Activated naive CD4-positive, alpha-beta T cell treated with anti-CD3 and anti-CD28 coated beads, Interleukin-2, amount 10 ng/mL, durations not matched to agents 7 days and 5 days (primary cell): ENCODE measurements at regions not wholly inside any gene's neighbourhood (a gene's known extent, or its start where the extent isn't known, plus 50 kb on each side); places are given as distances from the start of the nearest gene placed in this dataset.

ENCODE experiments used
- CTCF ChIA-PET: fragments of 350-600 bp; sonication (Branson Sonifier 250); formaldehyde crosslinking; loops from one replicate; lab custom pipeline; 2021; ENCODE audit warnings: antibody characterized with exemption; lab: Charles Lee
- DNase-seq: peaks from one replicate; pipeline ENCODE4 v3.0.0-alpha.2; 2020
- H3K27ac Mint-ChIP-seq: one replicate; pipeline ENCODE4 v1.8.0; 2021; ENCODE audit warnings: mild to moderate bottlenecking, moderate library complexity, mixed read lengths
- H3K27me3 Mint-ChIP-seq: one replicate; pipeline ENCODE4 v1.8.0; 2021; ENCODE audit warnings: mild to moderate bottlenecking, mixed read lengths
- H3K36me3 Mint-ChIP-seq: one replicate; pipeline ENCODE4 v1.8.0; 2021; ENCODE audit warnings: mixed read lengths
- H3K4me1 Mint-ChIP-seq: one replicate; pipeline ENCODE4 v1.8.0; 2021; ENCODE audit warnings: mixed read lengths
- H3K4me3 Mint-ChIP-seq: one replicate; pipeline ENCODE4 v1.8.0; 2021; ENCODE audit warnings: mild to moderate bottlenecking, moderate library complexity, mixed read lengths
- H3K9me3 Mint-ChIP-seq: one replicate; pipeline ENCODE4 v1.8.0; 2021; ENCODE audit warnings: mixed read lengths

DNA sequence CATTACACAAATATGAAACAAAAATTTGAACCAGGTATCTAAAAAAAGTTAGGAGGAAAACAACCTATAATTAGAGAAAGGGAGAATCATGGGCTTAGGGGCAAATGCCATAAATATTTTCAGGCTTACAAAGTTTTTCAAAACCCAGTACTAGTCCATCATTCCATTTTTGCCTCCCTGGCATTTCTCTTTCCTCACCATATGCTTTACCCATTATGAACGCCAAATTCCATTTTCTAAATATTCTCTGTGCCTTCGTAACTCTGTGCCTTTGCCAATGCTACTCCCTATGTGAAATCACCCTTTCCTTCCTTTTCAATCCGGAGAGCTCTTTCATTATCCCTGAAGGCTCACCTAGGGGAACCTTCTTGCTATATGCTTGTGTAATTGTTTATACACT, 434.1 kb downstream of the ZSWIM6 start:
- Mint-ChIP-seq H3K27me3 (no peaks in the 10 kb centered on the region), H3K9me3 (no peaks in the 10 kb centered on the region), H3K27ac (no peak overlapping the region), H3K4me3 (no peak overlapping the region), H3K36me3 (no peaks in the 10 kb centered on the region), H3K4me1 (no peaks in the 10 kb centered on the region)
- DNase-seq, result no peak
- CTCF ChIA-PET, result no interaction called here

DNA sequence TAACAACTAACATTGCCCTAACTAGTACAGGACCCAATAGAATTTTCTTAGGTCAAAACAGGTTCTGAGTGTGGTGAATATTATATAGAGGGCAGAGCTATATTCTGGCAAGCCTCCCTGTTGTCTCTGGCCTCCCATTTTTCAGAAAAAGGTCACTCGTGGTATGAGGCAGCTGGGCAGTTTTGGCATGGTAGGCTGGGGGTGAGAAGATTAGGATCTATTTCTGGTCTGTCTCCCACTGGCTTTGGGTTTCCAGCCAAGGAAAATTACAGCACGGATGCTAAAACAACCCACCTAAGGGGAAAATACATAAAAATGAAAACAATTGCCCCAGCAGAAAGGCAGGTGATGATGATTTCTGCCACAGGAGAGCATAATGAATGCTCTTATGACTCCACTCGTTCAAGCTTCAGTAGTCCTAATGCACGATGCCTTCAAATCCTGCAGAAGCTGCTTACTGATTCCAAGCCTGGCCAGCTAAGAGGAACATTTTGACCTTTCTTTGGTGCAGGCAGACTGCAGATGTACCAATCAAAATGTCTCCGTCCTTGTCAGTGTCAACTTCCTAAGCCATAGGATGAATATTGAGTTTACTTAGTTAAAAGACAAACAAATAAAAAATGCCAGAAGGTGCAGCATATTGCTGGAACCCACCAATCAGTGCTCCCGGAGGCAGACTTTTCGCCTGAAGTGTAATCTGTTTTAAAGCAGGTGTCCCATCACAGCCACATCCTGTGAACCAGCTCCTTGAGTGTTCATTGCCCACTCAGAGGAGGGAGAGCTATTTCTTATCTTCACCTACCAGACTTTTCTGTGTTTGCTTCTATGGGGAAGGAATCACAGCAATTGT, 435.4 kb downstream of the ZSWIM6 start:
- H3K4me1 Mint-ChIP-seq, result no peaks in the 10 kb centered on the region
- no peak overlapping the region for H3K4me3 Mint-ChIP-seq
- no peak overlapping the region for H3K27ac Mint-ChIP-seq
- no peaks in the 10 kb centered on the region for H3K36me3 Mint-ChIP-seq
- no peaks in the 10 kb centered on the region for H3K9me3 Mint-ChIP-seq
- H3K27me3 Mint-ChIP-seq, result no peaks in the 10 kb centered on the region
- CTCF ChIA-PET, result no interaction called here
- no peak for DNase-seq

DNA sequence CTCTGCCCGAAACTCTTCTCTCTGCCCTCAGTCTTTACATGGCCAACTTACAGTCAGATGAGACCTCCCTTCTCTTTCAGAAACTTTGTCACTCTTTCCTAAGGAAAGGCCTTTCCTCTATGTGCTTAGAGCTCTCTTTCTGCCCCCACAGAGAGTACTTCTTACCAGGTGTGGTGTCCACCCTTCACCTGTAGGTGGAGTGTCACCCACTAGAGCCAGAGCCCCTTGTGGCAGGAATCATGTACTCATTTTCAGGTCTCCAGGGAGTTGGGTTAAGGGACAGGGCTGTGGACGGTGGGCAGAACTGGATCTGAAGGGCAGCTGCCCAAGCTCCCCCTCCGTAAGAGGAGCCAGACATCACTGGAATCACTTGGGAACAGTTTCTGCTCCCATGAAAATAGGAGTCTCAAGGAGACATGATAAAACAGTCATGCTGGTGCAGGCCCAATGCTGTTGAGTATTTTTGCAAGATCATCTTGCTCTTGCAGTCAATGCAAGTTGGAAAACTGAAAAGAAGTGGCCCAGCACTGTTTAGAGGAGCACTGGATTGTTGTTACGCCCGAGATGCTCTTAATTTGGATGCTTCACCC, 436.7 kb downstream of the ZSWIM6 start:
- no peak for DNase-seq
- H3K27ac Mint-ChIP-seq, result no peak overlapping the region
- H3K27me3 Mint-ChIP-seq, result no peaks in the 10 kb centered on the region
- CTCF ChIA-PET, result no interaction called here
- no peaks in the 10 kb centered on the region for H3K9me3 Mint-ChIP-seq
- no peaks in the 10 kb centered on the region for H3K4me1 Mint-ChIP-seq
- no peak overlapping the region for H3K4me3 Mint-ChIP-seq
- no peaks in the 10 kb centered on the region for H3K36me3 Mint-ChIP-seq

DNA sequence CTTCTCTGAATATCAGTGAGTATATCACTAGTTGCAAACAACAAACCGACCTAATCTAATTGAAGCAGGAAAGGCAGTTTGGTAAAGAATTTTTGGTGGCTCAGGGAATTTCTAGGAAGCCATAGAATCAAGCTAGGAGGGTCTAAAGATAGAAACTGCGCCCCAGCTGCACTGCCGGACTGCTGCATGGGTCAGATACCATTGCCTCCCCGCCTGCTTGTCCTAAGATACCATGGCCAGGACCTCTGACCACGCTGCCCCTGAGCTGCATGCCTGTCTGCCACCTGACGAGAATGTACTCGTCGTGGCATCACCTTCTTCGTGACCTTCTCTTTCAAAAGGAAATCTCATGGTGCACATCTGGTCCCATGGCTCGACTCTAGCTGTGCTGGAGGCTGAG, 439.0 kb downstream of the ZSWIM6 start:
- CTCF ChIA-PET, result no interaction called here
- Mint-ChIP-seq H3K27ac (no peak overlapping the region), H3K4me3 (no peak overlapping the region), H3K27me3 (no peaks in the 10 kb centered on the region), H3K4me1 (no peaks in the 10 kb centered on the region), H3K9me3 (no peaks in the 10 kb centered on the region), H3K36me3 (no peaks in the 10 kb centered on the region)
- no peak for DNase-seq

DNA sequence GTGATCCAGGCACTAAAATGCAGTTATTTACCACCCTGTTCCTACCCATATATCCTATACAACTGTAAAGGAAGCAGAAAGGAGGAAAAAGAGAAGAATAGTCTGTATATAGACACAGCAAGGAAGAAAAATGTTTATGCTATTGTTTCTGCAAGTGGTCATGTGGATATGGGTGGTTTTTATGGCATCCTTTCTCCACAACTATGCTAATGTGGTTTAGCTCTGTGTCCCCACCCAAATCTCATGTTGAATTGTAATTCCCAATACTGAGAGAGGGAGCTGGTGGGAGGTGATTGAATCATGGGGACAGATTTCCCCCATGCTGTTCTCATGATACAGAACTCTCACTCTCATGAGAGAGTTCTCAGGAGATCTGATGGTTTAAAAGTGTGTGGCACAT, 439.8 kb downstream of the ZSWIM6 start:
- CTCF ChIA-PET, result no interaction called here
- H3K27me3 Mint-ChIP-seq, result no peaks in the 10 kb centered on the region
- H3K4me1 Mint-ChIP-seq, result no peaks in the 10 kb centered on the region
- DNase-seq, result no peak
- H3K36me3 Mint-ChIP-seq, result no peaks in the 10 kb centered on the region
- no peak overlapping the region for H3K4me3 Mint-ChIP-seq
- H3K27ac Mint-ChIP-seq, result no peak overlapping the region
- H3K9me3 Mint-ChIP-seq, result no peaks in the 10 kb centered on the region

DNA sequence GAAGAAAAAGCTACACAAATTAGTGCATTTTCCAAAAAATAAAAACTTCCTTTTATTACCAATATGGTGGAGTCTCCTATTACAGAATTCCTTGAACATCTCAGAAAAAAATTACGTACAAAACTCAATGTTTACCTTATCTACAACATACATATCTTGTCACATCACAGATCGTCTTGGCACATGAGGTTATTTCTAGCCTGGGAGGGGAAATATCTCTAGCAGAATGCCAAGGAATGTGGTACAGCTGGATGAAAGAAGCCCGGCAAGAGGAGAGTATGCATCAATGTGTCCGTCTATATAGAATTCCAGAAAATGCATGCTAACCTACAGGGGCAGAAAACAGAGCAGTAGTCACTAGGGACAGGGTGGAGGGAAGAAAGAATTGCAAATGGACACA, 443.8 kb downstream of the ZSWIM6 start:
- H3K4me1 Mint-ChIP-seq, result no peaks in the 10 kb centered on the region
- H3K4me3 Mint-ChIP-seq, result no peak overlapping the region
- CTCF ChIA-PET, result no interaction called here
- H3K27ac Mint-ChIP-seq, result no peak overlapping the region
- no peak for DNase-seq
- no peaks in the 10 kb centered on the region for H3K36me3 Mint-ChIP-seq
- no peaks in the 10 kb centered on the region for H3K9me3 Mint-ChIP-seq
- no peaks in the 10 kb centered on the region for H3K27me3 Mint-ChIP-seq

- Mint-ChIP-seq H3K4me1 (no peaks in the 10 kb centered on the region), H3K4me3 (no peak overlapping the region)
- CTCF ChIA-PET, result no interaction called here
Measured at GRCh38 chr5:61777292-61777691, 445.2 kb downstream of the ZSWIM6 start.

GRCh38 chr5:61779743-61780142, 447.7 kb downstream of the ZSWIM6 start:
- CTCF ChIA-PET, result no interaction called here
- no peak overlapping the region for H3K27ac Mint-ChIP-seq
- H3K36me3 Mint-ChIP-seq, result no peaks in the 10 kb centered on the region
- no peak overlapping the region for H3K4me3 Mint-ChIP-seq
- DNase-seq, result no peak
- H3K27me3 Mint-ChIP-seq, result no peaks in the 10 kb centered on the region
- no peaks in the 10 kb centered on the region for H3K4me1 Mint-ChIP-seq
- H3K9me3 Mint-ChIP-seq, result no peaks in the 10 kb centered on the region

More at GRCh38 chr5:61777292-61777691, 445.2 kb downstream of the ZSWIM6 start:
- DNase-seq, result no peak
- Mint-ChIP-seq H3K9me3 (no peaks in the 10 kb centered on the region), H3K27me3 (no peaks in the 10 kb centered on the region), H3K27ac (no peak overlapping the region), H3K36me3 (no peaks in the 10 kb centered on the region)

DNA sequence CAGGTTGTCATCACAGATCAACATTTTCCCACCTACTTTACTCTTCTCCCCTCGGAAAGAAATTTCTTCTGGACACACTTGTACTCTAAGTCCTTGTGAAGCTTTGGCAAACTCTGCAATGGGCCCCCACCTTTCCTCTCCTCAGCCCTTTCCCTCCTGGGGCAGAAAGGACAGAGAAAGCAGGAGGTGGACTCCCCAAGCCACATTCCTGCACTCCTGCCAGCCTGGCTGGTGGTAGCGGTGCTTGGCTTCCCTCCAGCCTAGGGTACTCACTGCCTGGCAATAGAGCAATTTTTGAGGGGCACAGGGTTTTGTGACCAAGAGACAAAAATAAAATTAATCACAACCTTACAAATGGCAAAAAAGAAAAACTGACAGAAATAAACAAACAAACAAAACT, 451.4 kb downstream of the ZSWIM6 start:
- CTCF ChIA-PET, result no interaction called here
- Mint-ChIP-seq H3K27me3 (no peaks in the 10 kb centered on the region), H3K36me3 (no peaks in the 10 kb centered on the region), H3K9me3 (no peaks in the 10 kb centered on the region), H3K27ac (no peak overlapping the region), H3K4me3 (no peak overlapping the region), H3K4me1 (no peaks in the 10 kb centered on the region)
- DNase-seq, result no peak

DNA sequence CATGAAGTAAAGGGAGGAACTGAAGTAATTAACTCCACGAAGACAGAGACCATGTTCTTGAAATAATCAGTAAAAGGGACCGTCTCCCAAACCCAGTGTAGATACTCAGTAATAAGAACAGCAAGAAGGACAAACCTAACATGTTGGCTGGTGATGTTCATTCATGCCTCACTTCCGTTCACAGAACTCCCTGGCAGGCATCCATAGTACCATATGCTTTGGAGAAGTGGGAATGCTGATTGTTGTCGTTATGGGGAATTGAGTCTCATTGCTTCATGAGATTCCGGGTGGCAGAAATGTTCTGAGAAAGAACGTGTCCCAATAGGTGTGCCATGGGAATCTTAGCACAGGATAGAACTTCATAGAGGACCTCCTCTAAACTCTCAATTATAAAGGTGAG, 452.3 kb downstream of the ZSWIM6 start:
- Mint-ChIP-seq H3K27ac (no peak overlapping the region), H3K9me3 (no peaks in the 10 kb centered on the region), H3K27me3 (no peaks in the 10 kb centered on the region), H3K4me1 (no peaks in the 10 kb centered on the region), H3K4me3 (no peak overlapping the region), H3K36me3 (no peaks in the 10 kb centered on the region)
- DNase-seq, result no peak
- CTCF ChIA-PET, result no interaction called here

- no peaks in the 10 kb centered on the region for H3K9me3 Mint-ChIP-seq
- no peaks in the 10 kb centered on the region for H3K4me1 Mint-ChIP-seq
- no peak overlapping the region for H3K27ac Mint-ChIP-seq
- CTCF ChIA-PET, result no interaction called here
- no peaks in the 10 kb centered on the region for H3K36me3 Mint-ChIP-seq
- no peak for DNase-seq
- no peaks in the 10 kb centered on the region for H3K27me3 Mint-ChIP-seq
- H3K4me3 Mint-ChIP-seq, result no peak overlapping the region
Measured at GRCh38 chr5:61788548-61788947, 456.5 kb downstream of the ZSWIM6 start.

GRCh38 chr5:61790007-61790406, 457.9 kb downstream of the ZSWIM6 start:
- CTCF ChIA-PET, result no interaction called here
- no peak overlapping the region for H3K4me3 Mint-ChIP-seq
- no peak overlapping the region for H3K27ac Mint-ChIP-seq
- no peak for DNase-seq
- no peaks in the 10 kb centered on the region for H3K27me3 Mint-ChIP-seq
- H3K4me1 Mint-ChIP-seq, result no peaks in the 10 kb centered on the region
- H3K36me3 Mint-ChIP-seq, result no peaks in the 10 kb centered on the region
- no peaks in the 10 kb centered on the region for H3K9me3 Mint-ChIP-seq

DNA sequence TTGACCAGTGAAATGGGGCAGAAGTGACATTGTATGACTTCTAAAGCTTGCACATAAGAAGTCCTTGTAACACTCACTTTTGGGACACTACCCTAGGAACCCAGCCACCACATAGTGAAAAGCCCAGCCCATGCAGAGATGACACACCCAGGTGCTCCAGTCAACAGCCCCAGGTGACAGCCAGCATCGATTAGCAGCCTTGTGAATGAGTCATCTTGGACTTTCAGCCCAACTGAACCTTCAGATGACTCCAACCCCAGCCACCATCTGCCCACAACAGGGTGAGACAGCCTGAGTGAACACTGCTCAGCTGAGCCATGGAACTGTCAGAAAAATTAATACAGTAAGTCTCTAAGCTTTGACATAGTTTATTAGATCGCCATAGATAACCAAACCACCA, 458.6 kb downstream of the ZSWIM6 start:
- Mint-ChIP-seq H3K27ac (no peak overlapping the region), H3K9me3 (no peaks in the 10 kb centered on the region), H3K4me1 (no peaks in the 10 kb centered on the region)

GRCh38 chr5:61796773-61797172, 464.7 kb downstream of the ZSWIM6 start:
- no peaks in the 10 kb centered on the region for H3K4me1 Mint-ChIP-seq
- H3K27me3 Mint-ChIP-seq, result no peaks in the 10 kb centered on the region
- H3K36me3 Mint-ChIP-seq, result no peaks in the 10 kb centered on the region
- H3K27ac Mint-ChIP-seq, result no peak overlapping the region
- H3K9me3 Mint-ChIP-seq, result no peaks in the 10 kb centered on the region
- no peak for DNase-seq
- CTCF ChIA-PET, result no interaction called here
- no peak overlapping the region for H3K4me3 Mint-ChIP-seq

More for the DNA sequence above, 458.6 kb downstream of the ZSWIM6 start:
- Mint-ChIP-seq H3K4me3 (no peak overlapping the region), H3K36me3 (no peaks in the 10 kb centered on the region), H3K27me3 (no peaks in the 10 kb centered on the region)
- no peak for DNase-seq
- CTCF ChIA-PET, result no interaction called here

DNA sequence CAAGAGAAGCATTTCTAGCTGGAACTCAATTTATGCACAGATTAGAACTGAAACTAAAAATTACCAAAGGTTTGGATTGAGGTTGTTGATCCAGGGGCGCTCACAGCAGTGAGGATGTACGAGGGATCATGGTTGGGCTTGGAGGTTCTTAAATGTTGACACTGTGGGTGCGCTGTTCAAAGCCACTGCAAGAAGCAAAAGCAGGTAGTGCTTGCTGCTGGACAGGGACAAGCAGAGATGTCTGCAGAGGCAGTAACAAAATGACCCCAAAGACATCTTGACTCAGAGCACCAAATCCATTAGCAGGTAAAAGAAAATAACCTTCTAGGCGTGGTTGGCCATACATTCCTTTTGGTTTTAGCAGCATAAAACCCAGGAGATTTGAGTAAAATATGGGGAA, 468.4 kb downstream of the ZSWIM6 start:
- no peaks in the 10 kb centered on the region for H3K27me3 Mint-ChIP-seq
- H3K4me1 Mint-ChIP-seq, result no peaks in the 10 kb centered on the region
- CTCF ChIA-PET, result interaction anchor here (0.6 kb wide), 1 partner anchor 851 kb away, joined by 3 read pairs; no protein-coding TSS in a partner anchor
- no peak overlapping the region for H3K4me3 Mint-ChIP-seq
- no peaks in the 10 kb centered on the region for H3K36me3 Mint-ChIP-seq
- H3K27ac Mint-ChIP-seq, result no peak overlapping the region
- DNase-seq, result no peak
- H3K9me3 Mint-ChIP-seq, result no peaks in the 10 kb centered on the region
